Mesodermal cell (in vitro differentiated cells): ENCODE measurements at regions not wholly inside any gene's neighbourhood (a gene's known extent, or its start where the extent isn't known, plus 50 kb on each side); places are given as distances from the start of the nearest gene placed in this dataset.
"Not testable (repeated sequence)": the region's sequence is repeated elsewhere in the genome, so short reads cannot be mapped to it uniquely, and the experiment has no call there.

Source experiments
- H3K27ac ChIP-seq: 2 replicates; pipeline ENCODE4 v1.7.0; 2013; ENCODE audit warnings: mild to moderate bottlenecking, low read depth, low read length, moderate library complexity; ENCODE audit not compliant: severe bottlenecking
- H3K36me3 ChIP-seq: 2 replicates; pipeline ENCODE4 v1.7.1; 2013; ENCODE audit warnings: mild to moderate bottlenecking, low read length, moderate library complexity; ENCODE audit not compliant: control insufficient read depth, insufficient read depth
- H3K4me1 ChIP-seq: one replicate; pipeline ENCODE4 v1.7.1; 2013; ENCODE audit warnings: mild to moderate bottlenecking, low read length; ENCODE audit not compliant: insufficient read depth, control insufficient read depth, poor library complexity, severe bottlenecking
- H3K4me3 ChIP-seq: 2 replicates; pipeline ENCODE4 v1.7.0; 2013; ENCODE audit warnings: low read length, control low read depth, mild to moderate bottlenecking; ENCODE audit not compliant: insufficient read depth, poor library complexity, severe bottlenecking; ENCODE audit errors: extremely low read depth
- H3K9me3 ChIP-seq: 2 replicates; pipeline ENCODE4 v1.7.1; 2013; ENCODE audit warnings: mild to moderate bottlenecking, low read length, moderate library complexity; ENCODE audit not compliant: control insufficient read depth
- WGBS, 2 experiments: methylation state at CpG; one replicate each; pipeline ENCODE4 v1.1.5; 2013; ENCODE audit warnings: missing lambda C conversion rate in 2 of 2; ENCODE audit not compliant: insufficient coverage in 2 of 2; 5-methylcytosine and 5-hydroxymethylcytosine counted together

GRCh38 chr4:142897518-142897917 lies 51.4 kb upstream of the INPP4B start:
- not testable (repeated sequence) for H3K4me3 ChIP-seq, H3K4me1 ChIP-seq, H3K27ac ChIP-seq, H3K36me3 ChIP-seq
- peaks cover 13% of the 10 kb centered on the region for H3K9me3 ChIP-seq
- 95 to 98% methylated on average over 17 to 24 of the region's 28 CpGs for WGBS, 2 experiments

- Histone ChIP-seq H3K36me3 (no peaks in the 10 kb centered on the region), H3K4me3 (no peak overlapping the region), H3K9me3 (no peaks in the 10 kb centered on the region), H3K27ac (no peak overlapping the region), H3K4me1 (no peaks in the 10 kb centered on the region)
- 93 to 100% methylated on average over 1 of the region's 1 CpG for WGBS, 2 experiments
Observed at GRCh38 chr4:142900622-142901021, 54.5 kb upstream of the INPP4B start.

- H3K9me3 ChIP-seq, result no peaks in the 10 kb centered on the region
- H3K4me1 ChIP-seq, result no peaks in the 10 kb centered on the region
- H3K36me3 ChIP-seq, result no peaks in the 10 kb centered on the region
- H3K27ac ChIP-seq, result no peak overlapping the region
- 67 to 100% methylated on average over 1 of the region's 5 CpGs for WGBS, 2 experiments
- H3K4me3 ChIP-seq, result no peak overlapping the region
Observed at GRCh38 chr4:142901166-142901662, 55.1 kb upstream of the INPP4B start.

- not testable (repeated sequence) for H3K36me3 ChIP-seq, H3K27ac ChIP-seq, H3K9me3 ChIP-seq, H3K4me1 ChIP-seq, H3K4me3 ChIP-seq
- 100% methylated on average over 1 of the region's 2 CpGs for WGBS, 2 experiments
Observed at GRCh38 chr4:142903617-142904016, 57.5 kb upstream of the INPP4B start.

GRCh38 chr4:142909908-142910307 lies 63.8 kb upstream of the INPP4B start:
- H3K4me1 ChIP-seq, result no peaks in the 10 kb centered on the region
- H3K27ac ChIP-seq, result no peak overlapping the region
- H3K36me3 ChIP-seq, result no peaks in the 10 kb centered on the region
- 89% methylated on average over 1 of the region's 2 CpGs; no CpG with 5 or more reads in 1 of the 2 experiments for WGBS, 2 experiments
- H3K9me3 ChIP-seq, result no peaks in the 10 kb centered on the region
- no peak overlapping the region for H3K4me3 ChIP-seq

- no peak overlapping the region for H3K27ac ChIP-seq
- WGBS, 2 experiments, result 100% methylated on average over 1 of the region's 1 CpG; no CpG with 5 or more reads in 1 of the 2 experiments
- no peak overlapping the region for H3K4me3 ChIP-seq
- H3K4me1 ChIP-seq, result no peaks in the 10 kb centered on the region
- H3K9me3 ChIP-seq, result no peaks in the 10 kb centered on the region
- H3K36me3 ChIP-seq, result no peaks in the 10 kb centered on the region
Observed at GRCh38 chr4:142913034-142913433, 66.9 kb upstream of the INPP4B start.

GRCh38 chr4:142913461-142914030 lies 67.4 kb upstream of the INPP4B start:
- Histone ChIP-seq H3K27ac (no peak overlapping the region), H3K36me3 (no peaks in the 10 kb centered on the region), H3K9me3 (no peaks in the 10 kb centered on the region), H3K4me3 (no peak overlapping the region), H3K4me1 (no peaks in the 10 kb centered on the region)
- WGBS, 2 experiments, result 83 to 88% methylated on average over 1 of the region's 4 CpGs

GRCh38 chr4:142917678-142918077 lies 71.6 kb upstream of the INPP4B start:
- 60 to 100% methylated on average over 1 of the region's 4 CpGs for WGBS, 2 experiments

GRCh38 chr4:142922720-142923119 lies 76.6 kb upstream of the INPP4B start:
- no peak overlapping the region for H3K27ac ChIP-seq
- H3K9me3 ChIP-seq, result no peaks in the 10 kb centered on the region
- 100% methylated on average over 1 of the region's 1 CpG; no CpG with 5 or more reads in 1 of the 2 experiments for WGBS, 2 experiments
- no peaks in the 10 kb centered on the region for H3K36me3 ChIP-seq
- no peak overlapping the region for H3K4me3 ChIP-seq
- H3K4me1 ChIP-seq, result no peaks in the 10 kb centered on the region

More at GRCh38 chr4:142917678-142918077, 71.6 kb upstream of the INPP4B start:
- Histone ChIP-seq H3K4me1 (no peaks in the 10 kb centered on the region), H3K9me3 (no peaks in the 10 kb centered on the region), H3K27ac (no peak overlapping the region), H3K4me3 (no peak overlapping the region), H3K36me3 (no peaks in the 10 kb centered on the region)

- Histone ChIP-seq H3K4me3 (no peak overlapping the region), H3K27ac (no peak overlapping the region), H3K4me1 (no peaks in the 10 kb centered on the region), H3K9me3 (no peaks in the 10 kb centered on the region), H3K36me3 (no peaks in the 10 kb centered on the region)
Observed at GRCh38 chr4:142923619-142924018, 77.5 kb upstream of the INPP4B start.

GRCh38 chr4:142925161-142925560 lies 79.1 kb upstream of the INPP4B start:
- 100% methylated on average over 1 of the region's 1 CpG; no CpG with 5 or more reads in 1 of the 2 experiments for WGBS, 2 experiments
- Histone ChIP-seq H3K27ac (no peak overlapping the region), H3K4me3 (no peak overlapping the region), H3K4me1 (no peaks in the 10 kb centered on the region), H3K36me3 (no peaks in the 10 kb centered on the region), H3K9me3 (no peaks in the 10 kb centered on the region)
